Fibroblast of peridontal ligament (primary cell): ENCODE measurements at regions not wholly inside any gene's neighbourhood (a gene's known extent, or its start where the extent isn't known, plus 50 kb on each side); places are given as distances from the start of the nearest gene placed in this dataset.

ENCODE experiments used
- DNase-seq: peaks from one replicate; pipeline ENCODE4 v3.0.0-alpha.2; 2010; ENCODE audit errors: extremely low read depth

DNA sequence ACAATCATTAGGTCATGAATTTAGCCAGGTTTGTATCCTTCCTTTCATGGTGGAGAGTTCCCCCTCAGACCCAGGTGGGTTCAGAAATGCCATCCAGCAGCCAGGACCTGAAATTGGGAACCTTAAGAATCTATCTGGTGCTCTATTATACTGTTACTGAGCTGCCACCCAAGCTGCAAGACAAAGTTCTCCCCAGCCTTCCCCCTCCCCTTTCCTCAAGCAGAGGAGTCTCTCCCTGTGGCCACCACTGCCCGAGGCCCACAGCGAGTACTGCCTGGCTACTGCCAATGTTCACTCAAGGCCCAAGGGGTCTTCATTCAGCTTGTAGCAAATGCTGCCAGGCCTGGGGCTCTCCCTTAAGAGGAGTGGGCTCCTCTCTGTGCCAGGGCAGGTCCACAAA, 133.8 kb downstream of the TMEM38B start:
- no peak for DNase-seq

DNA sequence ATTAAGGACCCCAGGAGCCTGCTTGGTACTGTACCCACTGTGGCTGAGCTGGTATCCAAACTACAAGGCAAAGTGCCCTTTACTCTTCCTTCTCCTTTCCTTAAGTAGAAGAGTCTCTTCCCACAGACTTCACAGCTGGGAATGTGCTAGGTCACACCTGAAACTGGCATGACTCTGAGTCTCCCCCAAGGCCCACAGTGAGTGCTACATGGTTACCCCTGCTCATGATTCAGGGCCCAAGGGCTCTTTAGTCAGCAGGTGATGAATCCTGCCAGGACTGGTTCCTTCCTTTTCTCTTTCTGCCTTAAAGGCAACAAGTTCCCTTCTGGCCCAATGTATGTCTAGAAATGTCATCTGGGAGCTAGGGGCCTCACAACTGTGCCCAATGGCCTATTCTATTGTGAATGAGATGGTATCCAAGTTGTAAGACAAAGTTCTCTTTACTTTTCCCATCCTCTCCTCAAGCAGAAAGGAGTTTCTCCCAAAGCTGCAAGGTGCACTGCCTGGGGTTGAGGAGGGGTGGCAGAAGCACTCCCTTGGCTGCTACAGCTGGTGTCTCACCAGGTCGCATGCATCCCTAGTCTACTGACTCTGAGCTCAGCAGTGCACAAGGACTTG, 134.4 kb downstream of the TMEM38B start:
- DNase-seq = no peak

DNA sequence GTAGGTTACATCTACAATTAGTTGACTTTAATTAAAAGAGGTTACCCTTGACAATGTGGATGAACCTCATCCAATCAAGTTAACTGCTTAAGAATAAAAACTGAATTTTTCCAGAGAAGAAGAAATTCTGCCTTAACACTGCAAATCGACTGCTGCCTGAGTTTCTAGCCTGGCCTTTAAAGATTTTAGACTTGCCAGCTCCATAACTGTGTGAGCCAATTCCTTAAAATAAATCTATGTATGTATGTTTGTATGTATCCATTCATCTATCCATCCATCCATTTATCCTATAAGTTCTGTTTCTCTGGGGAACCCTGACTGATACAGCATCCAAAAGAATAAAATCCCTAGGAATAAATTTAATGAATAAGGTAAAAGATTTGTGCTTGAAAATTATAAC, 136.1 kb downstream of the TMEM38B start:
- no peak for DNase-seq

DNA sequence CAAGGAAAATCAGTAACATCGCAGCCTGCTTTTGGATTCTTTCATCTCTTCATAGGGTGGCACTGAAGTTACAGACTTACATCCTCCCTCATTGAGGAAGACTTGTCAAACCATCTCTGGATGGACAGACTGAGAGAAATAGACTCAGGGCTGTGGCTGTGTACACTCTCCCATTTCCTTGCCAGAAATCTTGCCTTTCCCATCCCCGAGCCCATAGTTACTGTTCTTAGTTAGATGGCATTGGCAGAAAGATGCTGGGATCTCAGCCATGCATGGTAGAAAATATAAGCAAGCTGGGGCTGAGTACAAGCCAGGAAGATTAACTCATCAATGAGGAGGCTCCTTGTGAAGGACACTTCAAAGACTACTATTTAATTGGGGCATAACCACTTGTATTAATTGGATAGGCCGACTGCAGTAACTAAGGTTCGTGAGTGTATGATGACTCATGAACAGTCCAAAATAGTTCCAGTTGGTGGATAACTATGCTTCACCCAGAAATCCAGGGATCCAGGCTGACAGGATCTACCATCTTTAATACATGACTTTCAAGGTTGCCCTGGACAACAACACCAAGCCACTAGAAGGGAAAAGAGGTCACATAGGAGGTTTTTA, 137.9 kb downstream of the TMEM38B start:
- peak; percentile 2 for DNase-seq

DNA sequence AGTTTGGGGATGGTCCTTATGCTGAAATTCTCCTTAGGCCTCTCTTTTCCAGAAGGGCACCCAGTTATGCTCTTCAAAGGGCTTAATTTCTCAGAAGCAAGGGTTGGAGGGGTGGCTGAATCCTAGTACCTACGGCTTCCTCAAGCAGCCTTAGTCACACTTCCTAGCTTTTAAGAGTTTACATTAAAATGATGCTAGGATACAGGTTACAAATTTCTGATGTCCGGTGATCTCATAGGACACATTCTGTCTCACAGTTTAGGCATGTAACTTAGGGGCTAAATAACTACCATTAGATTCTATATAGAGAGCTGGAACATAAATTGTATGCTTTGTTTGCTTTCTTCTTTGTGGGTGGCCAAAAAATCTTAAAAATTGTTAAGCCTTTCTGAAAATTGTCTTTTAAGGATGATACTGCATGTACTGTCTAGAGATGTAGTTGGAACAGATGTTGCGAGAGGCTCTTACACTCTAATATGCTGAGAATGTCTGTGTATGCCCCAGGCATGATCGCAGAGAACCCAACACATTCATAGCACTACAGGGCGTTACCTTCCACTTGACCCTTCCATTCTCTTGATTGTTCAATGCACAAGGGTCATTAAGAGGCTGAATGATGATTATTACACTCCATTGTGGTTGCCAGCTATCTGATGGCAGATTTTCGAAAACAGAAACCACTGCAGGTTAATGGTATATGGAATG, 139.1 kb downstream of the TMEM38B start:
- DNase-seq = no peak

DNA sequence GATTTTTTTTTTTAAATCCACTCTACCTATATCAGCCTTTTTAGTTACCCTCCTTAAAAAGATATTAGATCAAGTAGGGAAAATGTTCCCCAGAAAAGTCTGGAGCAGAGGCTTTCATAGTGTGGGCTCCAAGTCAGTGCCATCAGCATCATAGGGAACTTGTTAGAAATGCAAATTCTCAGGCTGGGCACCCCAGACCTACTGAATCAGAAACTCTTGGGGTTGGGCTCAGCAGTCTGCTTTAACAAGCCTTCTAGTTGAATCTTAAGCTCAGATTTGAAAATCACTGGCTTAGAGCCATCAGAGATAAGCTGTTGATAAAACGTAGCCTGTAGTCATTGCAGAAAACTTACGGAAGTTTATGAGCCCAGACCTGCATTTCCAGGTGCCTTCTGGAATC, 140.1 kb downstream of the TMEM38B start:
- no peak for DNase-seq

DNA sequence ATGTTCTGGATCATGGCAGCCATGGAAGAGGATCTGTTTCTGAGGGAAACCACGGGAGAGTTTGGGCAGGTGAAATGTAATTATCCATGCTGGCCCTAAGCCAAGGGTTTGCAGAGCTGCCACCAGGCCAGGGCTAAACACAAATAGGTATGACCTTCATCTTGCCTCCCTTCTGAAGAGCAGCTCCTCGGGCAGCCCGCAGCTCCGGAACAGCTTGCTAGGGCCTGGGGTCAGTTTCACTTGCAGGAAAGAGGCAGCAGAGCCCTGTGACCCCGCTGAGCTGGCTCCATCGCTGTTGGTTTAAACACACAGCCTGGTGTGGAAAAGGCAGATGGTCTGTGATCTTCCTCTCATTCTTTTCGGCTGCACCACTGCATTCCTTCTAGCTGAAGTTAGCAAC, 141.4 kb downstream of the TMEM38B start:
- DNase-seq = no peak

DNA sequence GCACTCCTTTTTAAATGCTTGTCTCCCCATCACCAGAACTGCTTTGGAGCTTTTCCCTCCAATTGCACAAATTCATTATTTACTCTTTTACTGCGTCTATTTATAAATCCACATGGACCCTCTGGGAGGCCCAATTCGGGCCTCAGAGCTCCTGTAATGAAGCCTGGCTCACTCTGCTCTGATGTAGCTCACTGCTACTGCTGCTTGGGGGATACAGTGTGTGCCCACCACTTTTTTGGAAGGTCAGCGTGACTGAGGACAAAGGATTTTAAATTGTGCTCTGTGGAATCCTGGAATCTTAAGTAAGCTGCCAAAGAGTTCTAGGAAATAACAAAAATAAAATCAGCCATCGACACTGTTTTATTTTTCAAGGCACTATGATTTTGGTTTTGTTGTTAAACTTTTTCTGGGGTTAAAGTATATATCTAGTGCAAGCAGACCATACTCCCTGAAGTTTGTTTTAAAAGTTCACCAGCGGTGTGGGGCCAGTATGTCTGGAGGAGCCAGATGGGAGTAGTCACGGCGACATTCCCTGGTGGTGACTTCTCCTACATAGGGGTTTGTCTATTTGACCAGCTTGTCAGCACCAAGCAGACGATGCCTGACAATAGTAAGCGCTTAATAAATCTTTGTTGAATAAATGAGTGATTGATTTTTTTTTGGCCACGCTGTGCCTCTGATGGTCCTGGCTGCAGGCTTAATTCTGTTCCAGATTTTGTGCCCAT, 142.8 kb downstream of the TMEM38B start:
- DNase-seq = no peak

DNA sequence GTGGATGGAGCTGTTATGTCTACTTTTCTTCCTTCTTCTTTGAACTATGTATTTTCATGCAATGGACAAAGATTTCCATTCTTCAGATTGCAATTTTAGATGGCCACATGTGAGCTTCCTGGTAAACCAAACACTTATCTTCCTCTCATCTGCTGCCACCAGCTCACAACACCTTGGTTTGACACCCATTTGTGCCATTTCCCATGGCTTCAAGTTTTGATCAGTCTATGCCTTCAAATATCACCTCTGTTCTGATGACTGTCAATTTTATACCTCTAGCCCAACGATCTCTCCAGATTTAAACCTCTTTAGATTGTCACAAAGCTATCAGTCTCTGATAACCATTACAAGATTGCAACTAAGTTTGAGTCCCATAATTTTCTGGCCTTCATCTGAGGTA, 147.2 kb downstream of the TMEM38B start:
- no peak for DNase-seq

DNA sequence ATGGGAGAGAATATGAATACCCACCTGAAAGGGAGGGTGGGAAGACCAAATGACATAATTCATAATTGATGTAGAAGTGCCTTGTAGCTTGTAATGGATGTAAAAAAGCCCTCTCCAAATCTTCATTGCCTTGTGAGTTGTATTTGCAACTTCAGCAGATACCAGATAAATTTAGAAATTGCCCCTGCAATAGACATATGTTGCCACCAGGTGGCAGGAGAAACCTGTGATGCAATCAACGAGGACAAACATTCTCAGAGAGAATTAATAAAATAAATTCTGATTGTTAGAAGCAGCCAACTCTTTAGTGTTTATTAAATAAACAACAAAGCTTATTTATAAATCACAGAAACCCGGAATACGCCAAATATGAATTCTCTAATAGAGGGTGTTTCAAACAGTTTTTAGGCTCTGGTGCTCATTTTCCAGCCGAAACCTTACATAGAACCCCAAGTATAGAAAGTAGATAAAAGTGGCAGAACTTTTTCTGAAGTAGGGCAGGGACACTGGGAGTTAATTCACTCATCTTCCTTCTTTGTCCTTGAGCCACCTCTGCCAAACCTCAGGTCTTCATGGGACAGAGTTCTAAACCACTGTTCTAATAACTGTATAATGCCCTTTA, 147.8 kb downstream of the TMEM38B start:
- peak; percentile 55 for DNase-seq

DNA sequence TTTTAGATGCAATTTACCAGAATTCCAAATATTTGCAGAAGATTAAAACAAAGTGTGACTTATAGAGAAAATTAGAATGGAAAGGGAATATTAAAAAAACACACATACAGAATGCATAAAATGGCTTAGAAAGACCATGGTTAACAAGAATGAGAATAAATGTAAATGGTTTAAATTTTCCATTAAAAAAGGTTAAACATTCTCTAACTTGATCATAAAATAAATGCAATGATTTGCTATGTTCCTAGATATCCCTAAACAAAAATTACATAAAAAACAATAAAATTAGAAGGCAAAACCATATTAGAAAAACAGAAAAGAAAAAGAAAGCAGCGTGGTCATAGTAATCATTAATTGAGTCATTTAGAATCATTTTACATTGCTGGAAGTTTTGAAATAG, 152.5 kb downstream of the TMEM38B start:
- DNase-seq = no peak

DNA sequence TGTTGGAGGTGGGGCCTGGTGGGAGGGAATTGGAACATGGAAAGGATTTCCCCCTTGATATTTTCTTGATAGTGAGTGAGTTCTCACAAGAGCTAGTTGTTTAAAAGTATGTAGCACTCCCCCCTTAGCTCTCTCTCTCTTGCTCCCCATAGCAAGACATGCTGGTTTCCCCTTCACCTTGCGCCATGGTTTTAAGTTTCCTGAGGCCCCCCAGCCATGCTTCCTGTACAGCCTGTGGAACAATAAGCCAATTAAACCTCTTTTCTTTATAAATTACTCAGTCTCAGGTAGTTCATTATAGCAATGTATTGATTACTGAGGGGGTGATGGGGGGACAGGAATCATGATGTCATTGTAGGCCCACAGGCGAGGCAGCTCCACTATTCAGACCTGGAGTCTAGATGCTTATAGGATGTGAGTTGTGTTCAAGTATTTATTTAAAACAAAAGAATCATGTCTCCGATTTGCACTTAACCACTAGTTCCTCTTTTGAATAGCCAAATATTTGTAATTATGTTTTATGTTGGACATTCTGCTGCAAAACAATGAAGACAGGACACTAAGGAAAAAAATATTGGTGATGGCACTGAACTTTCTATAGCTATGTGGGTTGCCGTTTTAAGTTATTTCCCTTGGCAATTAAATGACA, 156.6 kb downstream of the TMEM38B start:
- no peak for DNase-seq

DNA sequence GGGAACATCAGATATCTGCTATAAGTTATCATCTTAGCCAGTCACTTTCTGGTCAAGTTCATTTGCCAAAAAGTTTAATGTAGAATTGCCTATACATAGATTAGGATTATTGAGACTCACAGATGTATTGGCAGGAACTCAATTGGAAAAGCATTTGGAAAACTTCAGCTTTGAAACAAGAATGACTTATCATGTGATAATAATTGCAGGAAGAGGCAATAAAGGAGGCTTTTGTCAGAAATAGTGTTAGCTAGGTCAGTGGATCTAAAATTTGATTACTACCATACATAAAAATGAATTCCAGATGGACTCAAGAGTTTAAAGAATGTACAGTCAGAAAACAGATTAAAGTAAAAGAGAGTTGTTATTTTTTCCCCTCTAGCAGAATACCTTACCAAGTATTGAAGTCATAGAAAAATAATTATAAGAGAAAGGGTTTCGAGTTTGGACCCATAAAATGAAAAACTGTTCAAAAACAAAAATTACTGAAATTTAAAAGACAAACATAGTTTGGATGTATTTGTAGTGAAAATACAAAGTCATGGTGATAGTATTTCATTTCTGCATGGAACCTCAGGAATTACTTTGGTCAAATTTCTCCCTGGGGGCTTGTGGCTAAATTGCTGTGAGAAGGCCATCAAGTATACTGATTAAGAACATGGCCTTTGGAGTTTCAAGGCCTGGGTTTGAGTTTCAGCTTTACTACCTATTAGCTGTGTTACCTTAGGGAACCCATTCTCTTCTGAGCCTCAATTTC, 159.9 kb downstream of the TMEM38B start:
- no peak for DNase-seq

DNA sequence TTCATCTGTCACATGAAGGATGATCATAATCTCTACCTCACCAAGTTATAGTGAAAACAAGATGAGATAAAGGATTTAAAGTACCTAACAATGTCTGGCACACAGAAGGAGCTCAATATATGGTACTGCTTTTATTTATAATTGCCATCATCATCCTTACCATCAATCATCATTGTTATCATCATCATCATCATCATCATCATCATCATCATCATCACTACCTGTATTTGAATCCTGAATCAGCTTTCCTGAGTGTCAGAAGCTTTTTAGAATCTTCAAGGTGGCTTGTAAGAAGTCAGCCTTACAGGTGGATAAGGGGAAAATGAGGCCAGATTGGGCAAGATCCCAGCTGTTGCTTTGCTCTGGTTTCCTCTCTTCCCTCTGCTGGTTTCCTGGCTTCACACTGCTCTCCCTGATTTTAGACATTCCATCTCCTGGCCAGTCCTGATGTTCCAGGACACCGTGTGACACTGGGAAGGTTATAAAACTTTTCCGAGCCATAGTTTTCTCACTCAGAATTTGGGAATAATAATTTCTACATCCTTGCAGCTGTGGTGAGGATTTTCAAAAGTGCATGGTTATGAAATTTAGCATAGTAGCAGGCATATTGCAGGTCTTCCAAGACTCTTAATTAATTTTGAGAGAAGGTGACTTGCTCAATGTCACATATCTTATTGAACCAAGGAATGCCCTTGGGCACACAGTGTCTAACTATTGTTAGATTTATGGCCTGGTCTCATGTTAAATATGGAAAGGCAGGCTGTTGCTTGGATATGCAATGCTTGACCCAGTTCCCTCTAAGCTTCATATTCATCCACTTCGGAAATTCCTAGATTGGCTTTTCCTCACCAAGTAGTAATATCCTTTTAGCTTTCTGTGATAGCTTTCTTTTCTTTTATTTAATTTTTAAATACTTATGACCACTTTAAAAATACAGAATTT, 160.7 kb downstream of the TMEM38B start:
- DNase-seq = no peak

DNA sequence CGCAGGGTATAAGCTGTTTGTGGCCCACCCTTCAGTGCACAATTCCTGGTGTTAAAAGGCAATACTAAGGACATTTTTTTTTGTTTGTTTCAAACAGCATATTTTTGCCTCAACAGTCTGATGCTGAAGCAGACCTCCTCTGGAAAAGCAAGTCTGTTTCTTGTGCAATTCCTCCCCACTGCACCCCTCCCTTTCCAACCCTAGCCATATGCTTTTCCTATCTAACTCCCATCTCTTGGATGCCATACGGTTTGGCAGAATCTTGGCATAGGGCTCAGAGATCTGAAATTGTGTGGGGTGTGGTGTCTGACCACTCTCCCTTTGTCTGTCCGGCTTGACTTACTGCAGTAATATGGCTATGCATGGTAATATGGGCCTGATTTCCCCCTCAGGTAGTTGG, 161.6 kb downstream of the TMEM38B start:
- DNase-seq = no peak

DNA sequence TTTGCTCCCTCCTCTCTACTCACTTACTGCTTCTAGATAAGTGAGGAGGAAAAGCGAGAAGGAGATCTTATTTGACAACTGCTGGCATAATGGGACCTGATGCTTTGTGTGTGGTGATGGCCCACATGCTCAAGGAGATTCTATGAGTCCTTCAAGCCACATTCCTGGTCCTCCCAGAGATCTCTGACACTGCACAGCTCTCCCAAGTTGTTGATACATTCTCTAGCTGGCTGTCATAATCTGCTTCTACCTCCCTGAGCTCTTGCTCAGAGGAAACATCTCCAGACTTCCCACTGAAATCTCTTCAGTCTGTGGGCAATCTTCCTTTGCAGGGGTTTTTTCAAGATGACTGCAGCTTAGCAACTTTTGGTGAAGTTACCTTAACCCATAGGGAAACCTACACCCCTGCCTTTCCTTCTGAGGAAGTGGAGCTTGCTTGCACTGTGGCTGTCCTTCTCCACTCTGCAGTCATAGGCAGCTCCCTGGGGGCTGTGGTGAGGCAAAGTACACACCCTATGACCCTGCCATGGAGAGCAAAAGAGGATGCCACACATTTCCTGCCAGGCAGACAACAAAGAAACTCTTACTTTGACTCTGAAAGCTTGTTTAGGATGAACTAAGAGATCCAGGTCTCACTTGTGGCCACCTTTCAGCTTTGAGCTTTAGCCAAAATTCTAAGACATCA, 163.8 kb downstream of the TMEM38B start:
- no peak for DNase-seq

DNA sequence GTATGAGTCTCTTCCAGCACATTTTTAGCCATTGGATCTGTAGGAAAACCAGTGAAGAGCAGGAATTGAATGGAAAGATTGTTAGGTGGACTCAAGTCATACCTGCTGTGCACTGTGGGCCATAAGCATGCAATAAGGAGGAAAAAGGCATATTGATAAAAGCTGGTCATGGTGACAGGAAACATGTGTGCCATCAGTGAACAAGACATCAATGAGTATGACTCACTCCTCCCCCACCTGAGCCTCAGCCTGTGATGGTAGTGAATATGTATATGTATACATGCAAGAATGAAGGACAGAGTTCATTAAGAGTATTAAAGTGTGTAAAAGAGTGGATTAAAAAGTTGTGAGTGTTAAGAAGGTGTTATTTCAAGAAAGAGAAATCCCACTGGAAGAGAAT, 164.5 kb downstream of the TMEM38B start:
- DNase-seq = no peak

DNA sequence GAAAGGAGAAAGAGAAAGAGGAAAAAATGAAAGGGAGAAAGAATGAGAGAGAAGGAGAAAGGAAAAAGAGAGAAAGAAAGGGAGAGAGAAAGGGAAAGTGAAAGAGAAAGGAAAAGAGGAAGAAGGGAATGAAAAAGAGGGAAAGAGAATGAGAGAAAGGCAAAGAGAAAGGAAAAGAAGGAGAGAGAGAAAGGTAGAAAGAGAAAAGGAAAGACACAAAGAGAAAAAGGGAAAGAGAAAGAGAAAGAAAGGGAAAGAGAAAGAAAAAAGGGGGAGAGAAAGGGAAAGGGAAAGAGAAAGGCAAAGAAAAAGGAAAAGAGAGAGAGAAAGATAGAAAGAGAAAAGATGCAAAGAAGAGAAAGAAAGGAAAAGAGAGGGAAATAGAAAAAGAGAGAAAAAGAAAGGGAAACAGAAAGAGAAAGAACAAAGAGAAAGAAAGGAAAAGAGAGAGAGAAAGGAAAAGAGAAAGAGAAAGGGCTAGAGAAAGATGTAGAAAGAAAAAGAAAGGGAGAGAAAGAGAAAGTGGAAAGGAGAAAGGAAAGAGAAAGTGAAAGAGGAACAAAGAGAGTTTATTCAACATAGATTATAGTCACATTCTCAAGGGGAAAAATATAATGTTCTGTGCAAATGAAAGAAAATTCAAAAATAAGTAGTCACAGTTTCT, 165.2 kb downstream of the TMEM38B start:
- no peak for DNase-seq

DNA sequence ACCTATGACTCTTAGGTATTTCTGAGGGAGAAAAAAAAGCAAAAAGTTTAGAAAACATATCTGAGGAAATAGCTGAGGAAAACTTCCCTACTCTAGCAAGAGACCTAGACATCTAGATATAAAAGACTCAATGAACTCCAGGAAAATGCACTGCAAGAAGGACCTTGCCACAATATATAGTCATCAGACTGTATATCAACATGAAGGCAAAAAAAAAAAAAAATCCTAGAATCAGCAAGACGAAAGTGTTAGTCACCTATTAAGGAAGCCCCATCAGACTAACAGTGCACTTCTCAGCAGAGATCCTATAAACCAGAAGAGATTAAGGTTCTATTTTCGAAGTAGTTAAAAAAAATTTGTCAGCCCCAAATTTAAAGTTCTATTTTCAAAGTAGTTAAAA, 166.2 kb downstream of the TMEM38B start:
- no peak for DNase-seq
